DLD1 (cell line): ENCODE measurements at regions not wholly inside any gene's neighbourhood (a gene's known extent, or its start where the extent isn't known, plus 50 kb on each side); places are given as distances from the start of the nearest gene placed in this dataset.
"Not testable (repeated sequence)": the region's sequence is repeated elsewhere in the genome, so short reads cannot be mapped to it uniquely, and the experiment has no call there.

ENCODE experiments used
- in situ Hi-C: cut with HindIII; loops from 2 replicates; pipeline ENCODE4 v1.10.0; 2017; ENCODE audit warnings: low sequenced_read_pairs

DNA sequence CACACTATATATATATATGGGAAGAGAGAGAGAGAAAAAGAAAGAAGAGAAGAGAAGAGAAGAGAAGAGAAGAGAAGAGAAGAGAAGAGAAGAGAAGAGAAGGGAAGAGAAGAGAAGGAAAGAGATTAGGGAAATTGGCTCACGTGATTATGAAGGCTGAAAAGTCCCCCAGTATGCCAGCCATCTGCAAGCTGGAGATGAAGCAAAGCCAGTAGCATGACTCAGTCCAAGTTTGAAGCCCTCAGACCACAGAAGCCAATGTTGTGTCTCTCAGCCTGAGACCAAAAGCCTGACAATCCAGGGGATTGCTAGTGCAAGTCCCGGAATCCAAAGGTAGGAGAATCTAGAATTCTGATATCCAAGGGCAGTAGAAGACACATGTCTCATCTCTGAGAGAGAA is 206.3 kb upstream of the PRSS1 start:
- in situ Hi-C loops: no loop called here

DNA sequence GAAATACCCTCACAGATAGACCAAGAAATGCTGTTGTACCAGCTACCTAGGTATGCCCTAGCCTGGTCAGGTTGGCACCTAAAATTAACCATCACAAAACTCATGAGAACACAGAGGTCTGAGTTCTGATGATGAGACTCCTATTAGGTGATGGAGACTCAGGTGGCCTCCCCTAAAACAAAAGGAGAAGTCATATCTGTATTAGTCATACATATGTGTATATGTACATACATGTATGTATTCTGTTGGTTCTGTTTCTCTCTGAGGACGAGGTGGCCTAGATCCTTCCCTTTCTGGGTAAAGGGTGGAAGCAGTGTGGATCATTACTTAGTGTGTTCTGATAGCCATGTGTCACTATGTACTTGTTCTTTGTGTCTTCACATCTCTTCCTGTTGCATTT is 207.2 kb upstream of the PRSS1 start:
- in situ Hi-C loops: no loop called here

DNA sequence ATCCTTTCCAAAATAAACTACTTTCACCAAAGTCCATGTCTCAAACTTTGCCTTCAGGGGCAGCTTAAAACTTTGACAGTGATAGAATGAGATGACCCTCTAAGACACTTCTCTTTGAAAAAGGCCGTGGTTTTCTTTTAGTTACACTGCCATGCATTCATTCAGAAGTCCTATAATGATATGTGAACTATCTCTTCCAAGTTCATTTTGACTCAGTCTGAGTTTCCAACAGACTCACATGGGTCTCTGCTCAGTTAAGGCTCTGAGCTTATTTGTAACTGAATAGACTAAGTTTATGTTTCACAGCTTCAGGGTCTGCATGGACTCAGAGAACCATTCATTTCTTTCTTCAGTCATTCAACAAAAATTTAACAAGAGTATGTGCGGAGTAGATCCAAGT is 208.9 kb upstream of the PRSS1 start:
- in situ Hi-C loops: no loop called here

DNA sequence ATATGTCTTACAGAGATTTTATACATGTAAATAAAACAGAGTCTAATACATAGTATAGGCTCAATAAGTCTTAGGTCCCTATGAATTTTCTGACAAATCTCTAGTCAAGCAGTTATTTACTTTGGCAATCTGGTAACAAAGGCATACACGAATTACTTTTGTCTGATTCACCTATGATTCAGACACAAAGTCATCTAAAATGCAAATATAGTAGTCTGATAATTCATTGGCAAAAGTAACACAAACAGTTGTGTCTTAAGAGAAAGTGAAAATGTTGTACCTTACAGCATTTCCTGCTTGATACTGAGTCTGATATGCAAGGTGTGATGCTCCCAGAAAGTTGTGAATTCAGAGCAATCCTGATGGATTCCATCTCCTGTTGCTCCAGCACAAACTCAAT is 209.4 kb upstream of the PRSS1 start:
- in situ Hi-C loops: no loop called here

DNA sequence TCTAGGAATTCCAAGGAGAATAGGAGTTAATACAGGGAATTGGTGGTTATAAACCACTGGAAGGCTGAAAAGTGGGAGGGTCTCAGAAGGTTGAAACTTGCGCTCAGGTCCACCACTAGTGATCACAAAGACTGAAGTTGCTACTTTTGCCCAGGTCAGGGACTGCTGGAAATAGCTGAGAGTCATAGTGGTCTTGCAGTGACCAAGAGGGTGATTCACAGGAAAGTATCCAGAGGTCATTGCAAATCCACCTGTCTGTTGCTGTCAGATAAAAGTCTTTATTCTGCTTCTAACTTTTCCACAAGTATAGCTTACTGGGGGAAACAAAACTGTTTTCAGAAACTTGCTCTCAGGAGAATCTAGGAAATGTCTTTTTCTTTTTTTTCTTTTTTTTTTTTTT is 211.5 kb upstream of the PRSS1 start:
- in situ Hi-C loops: no loop called here

DNA sequence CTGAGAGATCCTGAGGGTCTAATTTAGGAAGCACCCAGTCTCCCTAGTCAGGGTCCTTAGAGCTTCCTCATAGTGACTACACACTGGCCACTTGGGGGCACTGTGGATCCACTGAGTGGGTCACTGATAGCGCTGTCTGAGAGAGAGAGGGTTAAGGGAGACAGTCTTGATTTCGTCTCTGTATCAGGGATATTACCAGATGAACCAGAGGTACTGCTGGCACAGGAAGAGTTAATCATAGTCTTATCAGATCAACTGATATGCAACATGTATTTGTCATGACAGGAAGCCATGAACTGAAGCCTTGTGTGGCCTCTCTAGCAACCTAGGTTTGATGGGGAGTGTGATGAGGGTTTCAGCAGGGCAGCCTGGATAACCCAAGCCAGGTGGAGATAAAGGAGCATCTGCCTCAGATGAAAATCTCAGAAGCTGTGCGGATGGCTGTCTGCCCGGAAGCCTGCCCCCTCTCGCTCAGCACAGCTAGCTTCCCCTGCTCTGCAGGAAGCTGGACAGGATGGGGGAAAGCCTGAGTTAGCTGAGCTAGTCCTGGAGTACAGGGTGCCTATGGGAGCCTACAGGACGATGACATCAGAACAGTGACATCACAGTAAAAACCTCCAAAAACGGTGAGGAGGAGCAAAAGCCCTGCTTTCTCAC is 214.0 kb upstream of the PRSS1 start:
- in situ Hi-C loops: no loop called here

DNA sequence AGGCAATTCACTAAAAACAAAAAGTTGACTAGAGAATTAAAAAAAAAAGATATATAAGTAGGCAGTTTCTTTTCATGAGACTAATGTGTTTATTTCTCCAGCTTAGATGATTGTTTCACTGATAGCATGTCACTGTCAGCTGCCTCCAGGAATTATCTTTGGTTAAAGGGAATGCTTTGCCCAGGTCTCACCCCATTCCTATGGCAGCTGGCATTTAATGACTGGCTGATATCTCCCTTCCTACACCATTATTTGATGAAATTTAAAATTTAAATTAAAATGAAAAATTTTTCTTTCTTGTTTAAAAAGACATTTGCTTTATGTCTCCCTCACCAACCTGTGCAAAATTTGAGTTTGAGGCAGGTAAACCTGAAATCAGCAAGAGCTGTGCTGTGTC is 214.5 kb upstream of the PRSS1 start:
- in situ Hi-C loops: no loop called here

DNA sequence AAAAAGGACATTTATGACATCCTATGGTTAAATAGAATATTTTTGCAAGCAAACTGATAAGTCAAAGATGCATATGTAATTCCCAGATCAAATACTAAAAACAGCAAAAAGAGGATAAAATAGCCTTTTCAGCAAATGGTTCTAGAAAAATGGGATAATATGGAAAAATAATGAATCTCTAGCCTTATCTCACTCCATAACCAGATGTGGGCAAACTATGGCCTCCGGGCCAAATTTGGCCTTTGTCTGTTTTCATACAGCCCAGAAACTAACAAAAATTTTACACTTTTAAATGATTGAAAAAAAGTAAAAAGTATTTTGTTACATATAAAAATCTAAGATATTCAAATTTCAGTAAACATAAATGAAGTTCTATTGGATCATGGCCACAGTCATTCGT is 215.4 kb upstream of the PRSS1 start:
- in situ Hi-C loops: no loop called here

DNA sequence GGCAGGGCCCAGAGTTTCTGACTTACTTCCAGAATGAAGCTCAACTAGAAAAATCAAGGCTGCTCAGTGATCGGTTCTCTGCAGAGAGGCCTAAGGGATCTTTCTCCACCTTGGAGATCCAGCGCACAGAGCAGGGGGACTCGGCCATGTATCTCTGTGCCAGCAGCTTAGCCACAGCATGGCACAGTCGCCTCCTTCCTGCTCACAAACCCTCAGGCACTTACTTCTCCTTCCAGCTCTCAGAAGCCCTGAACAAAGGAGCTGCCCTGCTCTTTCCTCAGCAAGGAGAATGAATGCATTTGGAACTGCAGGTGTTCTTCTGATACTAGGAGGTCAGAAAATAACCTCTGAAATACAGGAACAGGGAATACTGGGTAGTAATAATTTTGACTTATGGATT is 219.7 kb upstream of the PRSS1 start:
- in situ Hi-C loops: no loop called here

DNA sequence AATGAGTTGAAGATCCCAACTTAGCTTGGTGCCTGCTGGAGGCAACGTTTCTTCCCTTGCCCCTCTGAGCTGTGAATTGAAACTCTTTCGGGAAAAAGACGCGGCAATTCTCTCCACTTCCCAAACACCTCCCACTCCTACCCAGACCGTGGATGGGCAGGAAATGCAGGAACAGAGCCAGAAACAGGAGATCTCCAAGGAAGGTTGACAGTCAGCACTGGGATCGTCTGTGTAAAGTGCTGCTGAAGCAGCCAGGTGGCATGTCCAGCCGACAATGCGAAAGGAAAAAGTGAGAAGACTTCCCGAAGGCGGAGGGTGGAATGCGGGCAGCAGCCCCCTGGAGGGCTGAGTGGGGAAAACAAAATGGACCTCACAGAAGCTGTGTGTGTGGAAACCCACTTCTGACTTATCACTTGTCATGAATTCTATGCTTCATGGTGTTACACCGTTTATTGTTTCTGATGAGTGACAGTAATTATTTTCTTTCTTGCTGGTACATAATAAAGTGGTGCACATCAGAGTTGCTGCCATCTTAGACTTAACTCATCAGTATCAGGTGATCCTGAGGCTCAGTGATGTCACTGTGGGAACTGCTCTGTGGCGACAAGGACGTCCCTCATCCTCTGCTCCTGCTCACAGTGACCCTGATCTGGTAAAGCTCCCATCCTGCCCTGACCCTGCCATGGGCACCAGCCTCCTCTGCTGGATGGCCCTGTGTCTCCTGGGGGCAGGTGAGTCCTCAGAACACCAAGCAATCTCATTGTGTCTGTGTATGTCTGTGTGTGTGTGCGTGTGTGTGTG is 220.5 kb upstream of the PRSS1 start:
- in situ Hi-C loops: no loop called here

DNA sequence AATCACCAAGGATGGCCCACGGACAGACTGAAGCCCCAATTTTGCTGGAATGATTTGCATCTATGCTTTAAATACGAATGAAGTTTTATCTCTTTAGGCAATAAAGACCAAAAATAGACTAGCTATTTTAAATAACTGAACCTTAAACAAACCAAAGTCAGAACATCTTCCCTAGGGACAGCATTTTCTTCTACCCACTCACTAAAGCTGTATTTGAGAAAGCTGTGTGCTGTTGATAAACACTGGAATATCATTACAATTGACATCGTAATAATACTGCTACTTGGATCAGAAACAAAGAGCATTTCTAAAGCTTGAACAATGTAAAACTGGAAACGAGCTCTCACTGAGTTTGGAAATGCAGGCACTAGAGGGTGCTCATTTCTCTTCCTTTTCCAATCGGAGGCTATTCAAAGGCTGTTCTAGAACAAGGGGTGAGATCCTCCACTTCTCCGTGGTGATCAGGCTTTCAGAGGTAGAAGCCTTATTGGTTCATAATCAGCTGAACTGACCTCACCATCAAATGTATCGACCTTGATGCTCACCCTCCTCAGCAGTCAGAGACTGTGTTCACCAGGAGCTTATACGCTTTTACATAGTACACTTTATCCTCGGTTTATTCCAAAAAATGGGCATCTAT is 225.3 kb upstream of the PRSS1 start:
- in situ Hi-C loops: no loop called here

DNA sequence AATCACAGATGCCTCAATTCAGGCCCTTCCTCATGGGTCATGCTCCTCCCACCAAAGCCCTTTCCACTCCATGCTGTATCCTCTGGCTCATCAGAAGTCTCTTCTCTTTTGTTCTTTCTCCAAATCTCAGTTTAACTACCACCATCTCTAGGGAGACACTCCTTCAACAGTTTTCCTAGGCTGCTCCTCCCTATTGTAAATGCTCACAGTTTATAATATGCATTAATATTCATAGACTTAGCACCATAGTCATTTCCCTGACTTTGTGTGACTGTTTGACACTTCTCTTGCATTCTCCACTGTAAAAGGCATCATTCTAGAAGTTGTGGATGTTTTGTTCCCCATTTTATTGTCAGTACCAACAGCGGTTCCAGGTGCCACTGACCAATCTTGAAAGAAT is 226.5 kb upstream of the PRSS1 start:
- in situ Hi-C loops: no loop called here

DNA sequence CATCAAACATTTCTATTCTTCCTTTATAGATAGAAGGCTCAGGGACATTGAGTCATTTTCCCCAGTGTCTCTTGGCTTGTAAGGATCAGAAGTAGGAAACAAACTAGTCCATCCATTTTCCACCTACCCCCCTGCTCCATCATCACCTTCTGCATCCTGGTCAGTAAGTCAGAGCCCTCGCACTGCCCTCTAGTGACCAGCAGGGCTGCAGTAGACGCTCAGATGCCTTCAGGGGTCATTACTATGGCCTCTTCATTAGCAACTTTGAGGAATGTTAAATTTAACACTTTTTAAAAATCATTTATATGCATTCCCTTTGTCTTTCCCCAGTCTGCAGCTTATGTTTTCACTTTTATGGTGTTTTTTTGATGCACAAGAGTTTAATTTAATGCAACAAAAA is 228.4 kb upstream of the PRSS1 start:
- in situ Hi-C loops: not testable (repeated sequence)

DNA sequence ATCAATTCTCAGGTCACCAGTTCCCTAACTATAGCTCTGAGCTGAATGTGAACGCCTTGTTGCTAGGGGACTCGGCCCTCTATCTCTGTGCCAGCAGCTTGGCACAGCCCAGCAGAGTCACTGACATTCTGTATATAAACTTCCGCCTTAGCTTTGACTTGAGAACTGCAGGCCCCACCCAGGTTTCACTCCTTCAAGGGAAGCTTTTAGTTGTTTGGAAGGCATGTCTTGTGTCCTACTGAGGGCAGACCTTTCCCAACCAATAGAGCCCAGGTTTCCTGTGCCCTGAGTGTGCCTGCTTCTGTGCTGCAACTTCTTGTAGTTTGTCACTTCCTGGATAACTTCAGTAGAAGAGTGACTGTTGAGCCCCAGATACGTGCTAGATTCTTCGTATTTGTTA is 228.8 kb upstream of the PRSS1 start:
- in situ Hi-C loops: not testable (repeated sequence)

DNA sequence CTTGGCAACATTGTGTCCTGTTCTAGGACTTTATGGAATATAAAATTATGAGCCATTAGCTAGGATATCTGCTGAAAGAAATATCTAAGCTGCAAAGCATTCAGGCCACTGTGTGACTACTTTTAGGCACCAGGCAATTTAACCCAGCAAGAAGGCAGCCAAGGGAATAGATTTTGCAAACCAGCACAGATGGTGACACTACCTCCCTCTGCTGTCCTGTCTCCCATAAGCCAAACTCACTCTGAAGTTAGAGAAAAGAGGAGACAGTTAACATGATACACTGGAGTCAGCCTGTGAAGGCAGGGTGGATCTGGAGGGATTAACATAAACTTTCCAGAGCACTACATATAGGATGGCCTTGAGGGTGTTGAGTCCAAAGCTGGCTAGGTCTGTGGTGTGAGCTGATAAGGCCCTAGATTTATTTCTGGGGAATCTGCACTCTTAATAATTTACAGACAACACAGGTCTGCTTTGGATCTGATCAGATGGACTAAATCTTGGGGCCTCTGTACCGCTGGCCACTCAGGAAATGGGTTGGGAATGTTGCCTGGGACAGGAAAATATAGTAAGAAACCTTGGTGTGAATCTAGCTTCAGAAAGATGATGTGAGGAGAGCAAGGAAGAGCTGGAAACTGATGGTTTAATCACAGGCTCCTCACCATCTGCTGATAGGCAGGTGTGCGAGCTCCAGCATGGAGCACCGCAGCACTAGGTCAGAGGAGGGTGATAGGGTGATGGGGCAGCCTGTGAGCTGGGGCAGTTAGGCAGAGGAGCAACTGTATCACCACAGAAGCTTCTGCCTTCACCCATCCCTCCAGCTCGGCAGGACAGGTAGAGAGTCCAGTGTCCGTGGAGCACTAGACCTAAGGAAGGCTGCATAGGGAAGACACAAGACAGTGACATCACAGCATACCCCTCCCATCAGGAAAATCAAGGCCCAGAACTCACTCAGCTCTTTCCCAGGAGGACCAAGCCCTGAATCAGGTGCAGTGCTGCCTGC is 229.9 kb upstream of the PRSS1 start:
- in situ Hi-C loops: no loop called here

DNA sequence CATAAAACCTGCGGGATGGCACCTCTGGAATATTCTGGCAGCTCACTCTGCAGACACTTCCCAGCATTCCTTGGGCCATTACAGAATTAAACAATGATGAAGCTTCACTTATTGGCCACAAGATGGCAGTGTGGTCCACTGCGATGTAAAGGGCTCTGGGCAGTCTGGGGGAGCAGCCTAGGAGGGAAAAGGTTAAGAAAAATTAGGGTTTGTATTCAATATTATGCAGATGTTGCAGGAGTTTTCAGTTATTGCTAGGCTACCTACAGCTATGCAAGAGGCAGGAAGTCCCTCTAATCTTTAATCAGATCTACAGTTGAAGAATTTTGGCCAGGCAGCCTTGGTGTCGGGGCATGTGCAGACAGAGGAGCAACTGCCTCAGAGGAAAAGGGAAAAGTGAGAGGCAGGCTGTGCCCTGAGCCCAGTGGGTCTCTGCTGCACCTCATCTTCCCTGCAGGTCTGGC is 233.2 kb upstream of the PRSS1 start:
- in situ Hi-C loops: no loop called here

DNA sequence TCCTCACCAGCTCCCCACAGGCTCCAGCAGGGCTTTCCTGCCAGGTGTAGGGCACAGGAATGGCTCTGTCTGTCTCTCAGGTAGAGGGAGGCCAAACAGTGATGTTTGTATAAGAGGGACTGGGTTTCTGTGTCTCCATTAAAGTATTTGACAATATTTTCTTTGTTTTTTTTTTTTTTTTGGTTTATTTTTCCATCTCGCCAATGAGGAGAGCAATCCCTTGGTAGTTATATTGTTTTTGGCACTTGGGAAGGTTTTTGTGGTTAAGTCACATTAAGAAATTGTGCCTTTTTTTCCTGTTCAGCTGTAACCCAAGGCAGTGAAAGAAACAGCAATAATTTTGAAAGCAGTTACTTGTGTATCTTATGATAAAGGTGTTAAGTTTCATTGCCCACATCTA is 234.6 kb upstream of the PRSS1 start:
- in situ Hi-C loops: not testable (repeated sequence)

DNA sequence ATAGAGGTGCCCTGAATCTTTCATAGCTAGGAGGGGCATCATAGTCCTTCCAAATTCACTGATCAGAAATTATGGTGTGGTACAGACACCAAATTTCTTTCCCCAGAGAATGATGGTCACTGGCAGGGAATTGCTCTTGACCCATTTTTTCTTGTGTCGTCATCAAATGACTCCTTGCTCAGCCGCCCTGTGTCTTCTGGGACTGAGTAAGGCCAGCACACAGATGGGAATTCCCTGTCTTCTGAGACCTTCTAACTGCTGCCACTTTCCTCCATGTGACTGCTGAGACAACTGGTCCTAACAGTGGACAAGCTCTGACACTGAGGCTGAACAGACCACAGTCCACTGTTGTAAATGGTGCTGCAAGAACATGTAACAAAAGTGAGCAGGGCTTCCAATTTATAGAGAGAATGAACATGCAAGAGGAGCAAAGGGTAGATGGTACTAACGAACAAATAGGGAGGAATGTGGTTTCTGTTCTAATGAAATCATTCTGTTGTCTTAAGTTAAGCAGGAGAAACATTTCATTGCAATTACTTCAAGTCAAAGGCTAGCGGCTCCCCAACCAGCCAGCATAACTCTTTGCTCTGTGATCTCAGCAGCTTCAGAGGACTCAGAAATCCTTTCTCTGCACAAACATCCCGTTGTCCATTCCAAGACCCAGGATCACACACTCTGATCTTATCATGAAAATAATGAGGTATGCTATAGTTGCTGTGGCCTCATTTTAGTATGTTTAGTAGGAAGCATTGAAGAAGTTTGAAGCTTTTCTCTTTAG is 235.9 kb upstream of the PRSS1 start:
- in situ Hi-C loops: no loop called here

DNA sequence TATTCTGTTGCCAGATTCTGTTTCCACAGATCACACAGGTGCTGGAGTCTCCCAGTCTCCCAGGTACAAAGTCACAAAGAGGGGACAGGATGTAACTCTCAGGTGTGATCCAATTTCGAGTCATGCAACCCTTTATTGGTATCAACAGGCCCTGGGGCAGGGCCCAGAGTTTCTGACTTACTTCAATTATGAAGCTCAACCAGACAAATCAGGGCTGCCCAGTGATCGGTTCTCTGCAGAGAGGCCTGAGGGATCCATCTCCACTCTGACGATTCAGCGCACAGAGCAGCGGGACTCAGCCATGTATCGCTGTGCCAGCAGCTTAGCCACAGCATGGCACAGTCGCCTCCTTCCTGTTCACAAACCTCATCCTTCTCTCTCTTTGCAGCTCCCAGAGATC is 237.5 kb upstream of the PRSS1 start:
- in situ Hi-C loops: no loop called here

DNA sequence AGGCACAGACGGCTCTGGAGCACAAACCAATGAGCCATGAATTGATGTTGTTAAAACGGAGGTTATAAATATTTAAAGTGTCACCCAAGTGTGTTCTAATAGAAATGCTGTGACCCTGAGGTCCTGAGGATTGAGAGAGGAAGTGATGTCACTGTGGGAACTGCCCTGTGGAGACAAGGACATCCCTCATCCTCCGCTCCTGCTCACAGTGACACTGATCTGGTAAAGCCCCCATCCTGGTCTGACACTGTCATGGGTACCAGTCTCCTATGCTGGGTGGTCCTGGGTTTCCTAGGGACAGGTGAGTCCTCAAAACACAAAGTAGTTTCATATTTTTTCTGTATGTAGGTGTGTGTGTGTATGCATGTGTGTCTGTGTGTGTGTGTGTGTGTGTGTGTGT is 237.9 kb upstream of the PRSS1 start:
- in situ Hi-C loops: no loop called here
